HFF-Myc (cell line): ENCODE measurements at regions not wholly inside any gene's neighbourhood (a gene's known extent, or its start where the extent isn't known, plus 50 kb on each side); places are given as distances from the start of the nearest gene placed in this dataset.

ENCODE experiments used
- DNase-seq: peaks from one replicate; pipeline ENCODE4 v3.0.0-alpha.2; 2011; ENCODE audit warnings: low read depth; ENCODE audit errors: extremely low read depth
- H3K4me3 ChIP-seq: replicated peaks from 2 replicates; pipeline ENCODE4 v1.5.1; 2011; ENCODE audit warnings: low read depth, mild to moderate bottlenecking, control low read depth, low read length
- CTCF ChIP-seq: IDR thresholded peaks from 2 replicates; pipeline ENCODE4 v1.5.1; 2012; ENCODE audit warnings: mild to moderate bottlenecking, low read depth, low read length, control low read depth; ENCODE audit errors: missing control alignments

- TF ChIP-seq CTCF, result no peak
- H3K4me3 ChIP-seq, result no peak overlapping the region
- DNase-seq, result no peak
These were observed 951.3 kb downstream of the SLITRK5 start for GRCh38 chr13:88622362-88622973.

GRCh38 chr13:88623150-88623549 lies 952.0 kb downstream of the SLITRK5 start:
- no peak overlapping the region for H3K4me3 ChIP-seq
- TF ChIP-seq CTCF, result no peak
- DNase-seq, result no peak

- H3K4me3 ChIP-seq, result no peak overlapping the region
- no peak for TF ChIP-seq CTCF
- DNase-seq, result no peak
These were observed 955.9 kb downstream of the SLITRK5 start for GRCh38 chr13:88627071-88627470.

- DNase-seq, result no peak
- no peak for TF ChIP-seq CTCF
- H3K4me3 ChIP-seq, result no peak overlapping the region
These were observed 957.7 kb downstream of the SLITRK5 start for GRCh38 chr13:88628882-88629281.

- H3K4me3 ChIP-seq, result no peak overlapping the region
- no peak for DNase-seq
- no peak for TF ChIP-seq CTCF
These were observed 966.8 kb downstream of the SLITRK5 start for GRCh38 chr13:88637935-88638334.

- no peak for DNase-seq
- TF ChIP-seq CTCF, result no peak
- no peak overlapping the region for H3K4me3 ChIP-seq
These were observed 972.1 kb downstream of the SLITRK5 start for GRCh38 chr13:88643233-88643632.
